DOHH2 (cell line): ENCODE measurements at regions not wholly inside any gene's neighbourhood (a gene's known extent, or its start where the extent isn't known, plus 50 kb on each side); places are given as distances from the start of the nearest gene placed in this dataset.

Experiments used
- H3F3A ChIP-seq: fragments of 200-600 bp; sonication (generic), shearing (Covaris generic); 2 replicates; pipeline ENCODE4 v1.6.0; 2016; ENCODE audit warnings: antibody characterized with exemption, mild to moderate bottlenecking; ENCODE audit not compliant: control insufficient read depth, insufficient read depth
- H3K27ac ChIP-seq: fragments of 200-600 bp; sonication (generic); 2 replicates; pipeline ENCODE4 v1.5.1; 2014; ENCODE audit warnings: low read depth, mild to moderate bottlenecking, low read length, moderate library complexity
- H3K27me3 ChIP-seq: fragments of 200-600 bp; sonication (generic); 2 replicates; pipeline ENCODE4 v1.6.1; 2014; ENCODE audit warnings: mild to moderate bottlenecking, low read length, mixed read lengths; ENCODE audit not compliant: control insufficient read depth
- H3K36me3 ChIP-seq: fragments of 200-600 bp; sonication (generic); 2 replicates; pipeline ENCODE4 v1.6.1; 2014; ENCODE audit warnings: mild to moderate bottlenecking, low read length, moderate library complexity, mixed read lengths; ENCODE audit not compliant: control insufficient read depth
- H3K4me1 ChIP-seq: fragments of 200-600 bp; sonication (generic); 2 replicates; pipeline ENCODE4 v1.6.1; 2014; ENCODE audit warnings: mild to moderate bottlenecking, low read length, mixed read lengths; ENCODE audit not compliant: control insufficient read depth
- H3K4me2 ChIP-seq: fragments of 200-600 bp; sonication (generic); 2 replicates; pipeline ENCODE4 v1.6.0; 2014; ENCODE audit warnings: mild to moderate bottlenecking, low read length, moderate library complexity
- H3K4me3 ChIP-seq: fragments of 200-600 bp; sonication (generic); 2 replicates; pipeline ENCODE4 v1.5.1; 2014; ENCODE audit warnings: mild to moderate bottlenecking, low read length, mixed read lengths
- H3K79me2 ChIP-seq: fragments of 200-600 bp; sonication (generic); 2 replicates; pipeline ENCODE4 v1.6.1; 2014; ENCODE audit warnings: mild to moderate bottlenecking, low read length, mixed read lengths; ENCODE audit not compliant: control insufficient read depth
- H3K9me2 ChIP-seq: fragments of 200-600 bp; sonication (generic); replicated peaks from 2 replicates; pipeline ENCODE4 v1.6.1; 2014; ENCODE audit warnings: mild to moderate bottlenecking, low read length, mixed read lengths; ENCODE audit not compliant: control insufficient read depth
- H3K9me3 ChIP-seq: fragments of 200-600 bp; sonication (generic); 2 replicates; pipeline ENCODE4 v1.6.1; 2014; ENCODE audit warnings: antibody characterized with exemption, low read length, mixed read lengths; ENCODE audit not compliant: control insufficient read depth, insufficient read depth
- H4K20me1 ChIP-seq: fragments of 200-600 bp; sonication (generic); 2 replicates; pipeline ENCODE4 v1.6.0; 2014; ENCODE audit warnings: low read depth, mild to moderate bottlenecking, antibody characterized with exemption, low read length, moderate library complexity; ENCODE audit not compliant: control insufficient read depth, insufficient read depth
- EZH2phosphoT487 ChIP-seq: fragments of 200-600 bp; sonication (generic); IDR thresholded peaks from 2 replicates; pipeline ENCODE4 v1.6.1; 2017; ENCODE audit warnings: borderline replicate concordance, mild to moderate bottlenecking, antibody characterized with exemption, low read length, moderate library complexity, mixed read lengths
- TF ChIP-seq, protein P1 (sequence below): fragments of 200-600 bp; sonication (generic); IDR thresholded peaks from one replicate; pipeline ENCODE4 v1.5.1; 2014; ENCODE audit warnings: antibody characterized with exemption, mild to moderate bottlenecking, low read depth, low read length; ENCODE audit not compliant: poor library complexity, severe bottlenecking

DNA sequence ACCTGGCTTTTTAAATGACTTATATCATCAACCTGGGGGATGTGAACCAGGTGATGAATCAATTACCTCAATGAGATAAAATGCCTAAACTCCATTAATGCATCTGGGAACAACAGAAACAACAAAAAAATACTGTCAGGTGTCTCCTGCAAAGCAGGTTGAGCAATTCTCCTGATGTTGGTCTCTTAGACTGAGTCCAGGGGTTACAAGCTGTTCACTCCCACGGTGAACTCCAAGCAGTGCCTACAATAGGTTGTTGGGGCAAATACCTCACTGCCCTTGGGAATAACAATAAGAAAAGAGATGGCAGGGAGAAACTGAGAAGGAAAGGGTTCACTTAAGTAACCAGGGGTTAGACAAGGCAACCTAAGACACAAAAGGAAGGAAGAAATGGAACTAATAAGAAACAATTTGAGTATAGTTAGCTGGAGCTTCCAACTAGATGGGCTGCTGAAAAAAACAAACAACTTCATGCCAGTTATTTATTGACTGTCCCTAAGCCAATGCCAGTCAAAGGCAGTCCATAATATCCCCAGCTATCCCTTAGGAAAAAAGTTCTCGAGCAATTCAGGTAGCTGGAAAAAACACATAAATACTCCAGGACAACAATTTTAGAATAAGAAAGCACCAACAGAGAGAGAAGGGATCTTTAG, 97.6 kb upstream of the MAGI3 start:
- Histone ChIP-seq H4K20me1 (no peaks in the 10 kb centered on the region), H3F3A (no peaks in the 10 kb centered on the region), H3K27me3 (no peaks in the 10 kb centered on the region), H3K4me1 (no peaks in the 10 kb centered on the region), H3K36me3 (no peaks in the 10 kb centered on the region), H3K79me2 (no peaks in the 10 kb centered on the region), H3K9me3 (0 out of 2 replicates have a peak, but pooled peaks cover 3% of the 10 kb centered on the region), H3K9me2 (no peaks in the 10 kb centered on the region), H3K4me3 (no peak overlapping the region), H3K27ac (no peak overlapping the region), H3K4me2 (no peak overlapping the region)
- no peak for TF ChIP-seq EZH2phosphoT487
- TF ChIP-seq, protein P1, sequence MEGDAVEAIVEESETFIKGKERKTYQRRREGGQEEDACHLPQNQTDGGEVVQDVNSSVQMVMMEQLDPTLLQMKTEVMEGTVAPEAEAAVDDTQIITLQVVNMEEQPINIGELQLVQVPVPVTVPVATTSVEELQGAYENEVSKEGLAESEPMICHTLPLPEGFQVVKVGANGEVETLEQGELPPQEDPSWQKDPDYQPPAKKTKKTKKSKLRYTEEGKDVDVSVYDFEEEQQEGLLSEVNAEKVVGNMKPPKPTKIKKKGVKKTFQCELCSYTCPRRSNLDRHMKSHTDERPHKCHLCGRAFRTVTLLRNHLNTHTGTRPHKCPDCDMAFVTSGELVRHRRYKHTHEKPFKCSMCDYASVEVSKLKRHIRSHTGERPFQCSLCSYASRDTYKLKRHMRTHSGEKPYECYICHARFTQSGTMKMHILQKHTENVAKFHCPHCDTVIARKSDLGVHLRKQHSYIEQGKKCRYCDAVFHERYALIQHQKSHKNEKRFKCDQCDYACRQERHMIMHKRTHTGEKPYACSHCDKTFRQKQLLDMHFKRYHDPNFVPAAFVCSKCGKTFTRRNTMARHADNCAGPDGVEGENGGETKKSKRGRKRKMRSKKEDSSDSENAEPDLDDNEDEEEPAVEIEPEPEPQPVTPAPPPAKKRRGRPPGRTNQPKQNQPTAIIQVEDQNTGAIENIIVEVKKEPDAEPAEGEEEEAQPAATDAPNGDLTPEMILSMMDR = no peak

DNA sequence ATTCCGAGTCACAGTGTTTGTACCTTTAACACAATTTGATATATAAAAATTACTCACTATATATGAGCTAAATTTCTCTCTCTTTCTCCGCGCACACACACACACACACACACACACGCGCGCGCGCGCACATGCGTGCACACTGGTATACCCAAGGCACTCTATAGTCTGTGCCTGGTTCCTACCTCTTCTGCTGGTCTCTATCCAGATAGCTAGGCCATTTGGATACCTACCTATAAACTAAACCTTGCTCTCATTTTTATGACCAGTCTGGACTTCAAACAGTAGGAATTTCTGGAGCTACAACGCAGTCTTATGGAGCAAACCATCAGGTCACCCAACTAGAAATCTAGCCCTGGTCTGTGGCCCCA, 97.1 kb upstream of the MAGI3 start:
- H4K20me1 ChIP-seq = no peaks in the 10 kb centered on the region
- H3F3A ChIP-seq = no peaks in the 10 kb centered on the region
- 0 out of 2 replicates have a peak, but pooled peaks cover 3% of the 10 kb centered on the region for H3K9me3 ChIP-seq
- H3K9me2 ChIP-seq = no peaks in the 10 kb centered on the region
- no peaks in the 10 kb centered on the region for H3K79me2 ChIP-seq
- H3K27me3 ChIP-seq = no peaks in the 10 kb centered on the region
- no peaks in the 10 kb centered on the region for H3K36me3 ChIP-seq
- no peaks in the 10 kb centered on the region for H3K4me1 ChIP-seq
- H3K27ac ChIP-seq = no peak overlapping the region
- no peak overlapping the region for H3K4me2 ChIP-seq
- H3K4me3 ChIP-seq = no peak overlapping the region
- TF ChIP-seq, protein P1 = no peak
- TF ChIP-seq EZH2phosphoT487 = no peak

GRCh38 chr1:113297749-113298148, 92.6 kb upstream of the MAGI3 start:
- H3K27ac ChIP-seq = no peak overlapping the region
- H3K9me2 ChIP-seq = no peaks in the 10 kb centered on the region
- TF ChIP-seq, protein P1 = no peak
- no peak for TF ChIP-seq EZH2phosphoT487
- no peaks in the 10 kb centered on the region for H3K79me2 ChIP-seq
- no peaks in the 10 kb centered on the region for H3K36me3 ChIP-seq
- H3K4me2 ChIP-seq = no peak overlapping the region
- no peaks in the 10 kb centered on the region for H3K27me3 ChIP-seq
- H4K20me1 ChIP-seq = no peaks in the 10 kb centered on the region
- no peaks in the 10 kb centered on the region for H3K4me1 ChIP-seq
- H3F3A ChIP-seq = no peaks in the 10 kb centered on the region
- H3K9me3 ChIP-seq = no peaks in the 10 kb centered on the region
- no peak overlapping the region for H3K4me3 ChIP-seq
